Esophagus muscularis mucosa (tissue), 4 donors: ENCODE measurements at regions not wholly inside any gene's neighbourhood (a gene's known extent, or its start where the extent isn't known, plus 50 kb on each side); places are given as distances from the start of the nearest gene placed in this dataset.

ENCODE experiments used
- DNase-seq: peaks from one replicate; pipeline ENCODE4 v3.0.0-alpha.2; 2017; ENCODE audit errors: extremely low spot score
- H3K27ac ChIP-seq, 4 donors: fragments of 200-600 bp; sonication (generic); replicated peaks in 1 of 4; 1 replicate in 3 of 4; 2 replicates in 1 of 4; pipeline ENCODE4 v1.5.1; 2016 to 2019; ENCODE audit warnings: mild to moderate bottlenecking in 1 of 4
- H3K27me3 ChIP-seq, 4 donors: fragments of 200-600 bp; sonication (generic); one replicate each; pipeline versions ENCODE4 v1.5.1 to v1.6.0; 2016 to 2019
- H3K36me3 ChIP-seq, 4 donors: fragments of 200-600 bp; sonication (generic); one replicate each; pipeline ENCODE4 v1.5.1; 2016 to 2019
- H3K4me1 ChIP-seq, 4 donors: fragments of 200-600 bp; sonication (generic); one replicate each; pipeline ENCODE4 v1.5.1; 2016 to 2019
- H3K4me3 ChIP-seq, 4 donors: fragments of 200-600 bp; sonication (generic); 1 replicate in 2 of 4; 2 replicates in 2 of 4; pipeline ENCODE4 v1.5.1; 2016 to 2019; ENCODE audit warnings: mild to moderate bottlenecking in 4 of 4, moderate library complexity in 1 of 4
- H3K9me3 ChIP-seq, 4 donors: fragments of 200-600 bp; sonication (generic); 1 replicate in 3 of 4; 2 replicates in 1 of 4; pipeline ENCODE4 v1.5.1; 2016 to 2019
- CTCF ChIP-seq, 3 experiments: fragments of 200-600 bp in 2 of 3; fragments of 450-650 bp in 1 of 3; sonication (generic) in 2 of 3; IDR thresholded peaks; one replicate each; pipeline ENCODE4 v1.5.1; 2017 to 2019; ENCODE audit warnings: antibody characterized with exemption in 3 of 3, mild to moderate bottlenecking in 2 of 3, moderate library complexity in 1 of 3
- EP300 ChIP-seq: sonication (generic); formaldehyde crosslinking; IDR thresholded peaks from one replicate; pipeline ENCODE4 v1.6.1; 2017; ENCODE audit warnings: antibody characterized with exemption
- POLR2A ChIP-seq: fragments of 450-650 bp; IDR thresholded peaks from one replicate; pipeline ENCODE4 v1.6.1; 2017; ENCODE audit warnings: antibody characterized with exemption, moderate library complexity, mild to moderate bottlenecking, low read depth
- POLR2AphosphoS5 ChIP-seq, 2 donors: sonication (generic); formaldehyde crosslinking; IDR thresholded peaks; one replicate each; pipeline ENCODE4 v1.6.1; 2017; ENCODE audit warnings: antibody characterized with exemption in 2 of 2
- WGBS: methylation state at CpG from one replicate; pipeline ENCODE4 v1.1.5; 2018; 5-methylcytosine and 5-hydroxymethylcytosine counted together
- intact Hi-C: fragments of 100-400 bp; cut with DNase I; formaldehyde crosslinking; loops from one replicate; pipeline ENCODE4 v1.15.1; 2023

GRCh38 chr3:194215392-194215791 is 79.4 kb downstream of the HES1 start:
- intact Hi-C loops, result no loop called here
- DNase-seq, result no peak
- Histone ChIP-seq H3K27me3 (no peaks in the 10 kb centered on the region), H3K27ac (no peak overlapping the region), H3K36me3 (no peaks in the 10 kb centered on the region), H3K9me3 (no peaks in the 10 kb centered on the region), H3K4me1 (peaks cover 0 to 12% (median 11%) of the 10 kb centered on the region in 4 donors), H3K4me3 (no peak overlapping the region)
- TF ChIP-seq EP300 (no peak), POLR2AphosphoS5 (IDR thresholded peaks at IDR 0.05) (no peak), POLR2A (no peak), CTCF (IDR thresholded peaks at IDR 0.05) (no peak)
- WGBS, result 76% methylated on average over 6 of the region's 6 CpGs

GRCh38 chr3:194218646-194219453 is 82.9 kb downstream of the HES1 start:
- no peaks in the 10 kb centered on the region for H3K27me3 ChIP-seq
- WGBS, result 90% methylated on average over 13 of the region's 13 CpGs
- intact Hi-C loops, result no loop called here
- no peak overlapping the region for H3K27ac ChIP-seq
- no peak for DNase-seq
- H3K4me1 ChIP-seq, result peaks cover 0 to 13% (median 11%) of the 10 kb centered on the region in 4 donors
- no peaks in the 10 kb centered on the region for H3K9me3 ChIP-seq
- no peak overlapping the region for H3K4me3 ChIP-seq
- H3K36me3 ChIP-seq, result no peaks in the 10 kb centered on the region
- TF ChIP-seq EP300, result no peak

- 94% methylated on average over 10 of the region's 10 CpGs for WGBS
- intact Hi-C loops, result no loop called here
- TF ChIP-seq POLR2A (no peak), POLR2AphosphoS5 (IDR thresholded peaks at IDR 0.05) (no peak)
- no peak for DNase-seq
- Histone ChIP-seq H3K4me3 (no peak overlapping the region), H3K4me1 (peaks cover 10 to 24% (median 22%) of the 10 kb centered on the region in 4 donors), H3K27me3 (no peaks in the 10 kb centered on the region), H3K9me3 (no peaks in the 10 kb centered on the region), H3K27ac (no peak overlapping the region), H3K36me3 (no peaks in the 10 kb centered on the region)
Observed at GRCh38 chr3:194219826-194220410, 84.0 kb downstream of the HES1 start.

GRCh38 chr3:194220901-194221326 is 85.0 kb downstream of the HES1 start:
- intact Hi-C loops, result no loop called here

GRCh38 chr3:194221336-194221735 is 85.4 kb downstream of the HES1 start:
- Histone ChIP-seq H3K4me1 (peaks cover 14 to 30% (median 26%) of the 10 kb centered on the region in 4 donors), H3K4me3 (no peak overlapping the region), H3K9me3 (no peaks in the 10 kb centered on the region), H3K27me3 (no peaks in the 10 kb centered on the region), H3K36me3 (no peaks in the 10 kb centered on the region), H3K27ac (no peak overlapping the region)
- intact Hi-C loops, result no loop called here
- TF ChIP-seq POLR2AphosphoS5 (IDR thresholded peaks at IDR 0.05), result no peak
- no peak for TF ChIP-seq POLR2A
- TF ChIP-seq CTCF (IDR thresholded peaks at IDR 0.05), result no peak
- no peak for TF ChIP-seq EP300
- 79% methylated on average over 4 of the region's 4 CpGs for WGBS
- no peak for DNase-seq

More at GRCh38 chr3:194220901-194221326, 85.0 kb downstream of the HES1 start:
- 93% methylated on average over 8 of the region's 8 CpGs for WGBS
- H3K27me3 ChIP-seq, result no peaks in the 10 kb centered on the region
- H3K4me1 ChIP-seq, result peaks cover 14 to 30% (median 26%) of the 10 kb centered on the region in 4 donors
- no peak for DNase-seq
- H3K36me3 ChIP-seq, result no peaks in the 10 kb centered on the region
- no peak overlapping the region for H3K27ac ChIP-seq
- no peak for TF ChIP-seq CTCF (IDR thresholded peaks at IDR 0.05)
- TF ChIP-seq POLR2AphosphoS5 (IDR thresholded peaks at IDR 0.05), result no peak
- TF ChIP-seq EP300, result no peak
- TF ChIP-seq POLR2A, result no peak
- H3K4me3 ChIP-seq, result no peak overlapping the region
- no peaks in the 10 kb centered on the region for H3K9me3 ChIP-seq
